GM12878 (cell line): ENCODE measurements at regions not wholly inside any gene's neighbourhood (a gene's known extent, or its start where the extent isn't known, plus 50 kb on each side); places are given as distances from the start of the nearest gene placed in this dataset.

Source experiments
- KDM1A ChIP-seq: fragments of 200-600 bp; sonication (generic); IDR thresholded peaks from 2 replicates; pipeline ENCODE4 v1.6.1; 2016; ENCODE audit warnings: borderline replicate concordance
- SP1 ChIP-seq: IDR thresholded peaks from one replicate; pipeline ENCODE4 v1.6.1; 2011; ENCODE audit warnings: low read depth, low read length
- SRF ChIP-seq, 2 experiments: IDR thresholded peaks; 2 replicates each; pipeline ENCODE4 v1.6.1; 2011; ENCODE audit warnings: low read depth in 2 of 2, low read length in 2 of 2, mild to moderate bottlenecking in 1 of 2, moderate library complexity in 1 of 2

GRCh38 chr11:70597006-70597555 is 198.8 kb downstream of the CTTN start:
- TF ChIP-seq KDM1A, result no peak
- TF ChIP-seq SRF (IDR thresholded peaks at IDR 0.05; ENCODE audit: low read depth in 2 of 2, low read length in 2 of 2), result no peak
- no peak for TF ChIP-seq SP1
